NCI-H345 (cell line): ENCODE measurements at regions not wholly inside any gene's neighbourhood (a gene's known extent, or its start where the extent isn't known, plus 50 kb on each side); places are given as distances from the start of the nearest gene placed in this dataset.

Source experiments
- DNase-seq: peaks from one replicate; lab custom pipeline; 2025; lab: John Stamatoyannopoulos, UW

DNA sequence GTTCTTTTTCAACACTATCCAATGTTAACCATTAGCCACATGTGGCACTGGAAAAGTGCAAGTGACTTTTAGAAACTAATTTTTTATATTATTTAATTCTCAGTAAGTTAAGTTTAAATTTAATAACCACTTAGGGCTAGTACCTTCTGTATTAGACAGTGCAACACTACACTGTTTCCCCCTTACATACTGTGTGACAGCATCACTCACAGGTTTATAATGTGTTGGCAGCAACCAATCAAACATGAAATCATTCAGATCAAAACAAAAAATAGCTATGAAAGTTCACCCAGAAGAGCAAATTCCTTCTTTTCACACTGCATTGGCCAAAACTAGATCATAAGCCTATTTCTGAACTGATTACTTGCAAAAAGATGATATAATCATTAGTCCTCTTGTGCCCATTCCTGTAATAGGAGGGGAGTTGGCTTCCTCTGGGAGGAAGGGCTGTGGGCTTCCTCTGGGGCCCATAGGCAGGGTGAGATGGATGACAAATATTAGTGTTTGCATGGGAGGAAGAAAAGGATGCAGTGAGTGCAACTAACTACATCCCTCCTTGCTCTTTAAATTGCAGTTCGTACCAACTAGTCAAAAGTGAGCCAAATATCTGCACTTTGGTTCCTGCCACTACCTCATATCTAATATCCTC, 708.1 kb upstream of the RGMB start:
- no peak for DNase-seq

DNA sequence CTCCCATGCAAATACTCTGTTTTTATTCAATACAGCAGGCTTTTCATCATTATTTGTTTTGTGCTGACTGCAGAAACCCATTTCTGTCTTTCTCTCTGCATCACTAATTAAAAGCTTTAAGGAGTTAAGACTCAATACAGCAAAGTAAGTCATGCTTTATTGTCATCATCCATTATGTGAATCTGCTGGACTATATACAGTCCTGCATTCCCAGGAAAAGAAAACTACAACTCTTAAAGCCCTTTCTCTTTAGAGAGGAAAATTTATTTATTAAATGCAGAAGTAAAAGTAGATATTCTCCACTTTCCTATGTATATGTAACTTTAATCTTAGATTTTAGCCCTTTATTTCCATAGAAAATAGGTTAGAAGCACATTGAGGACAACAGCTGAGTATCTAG, 706.6 kb upstream of the RGMB start:
- DNase-seq = no peak

DNA sequence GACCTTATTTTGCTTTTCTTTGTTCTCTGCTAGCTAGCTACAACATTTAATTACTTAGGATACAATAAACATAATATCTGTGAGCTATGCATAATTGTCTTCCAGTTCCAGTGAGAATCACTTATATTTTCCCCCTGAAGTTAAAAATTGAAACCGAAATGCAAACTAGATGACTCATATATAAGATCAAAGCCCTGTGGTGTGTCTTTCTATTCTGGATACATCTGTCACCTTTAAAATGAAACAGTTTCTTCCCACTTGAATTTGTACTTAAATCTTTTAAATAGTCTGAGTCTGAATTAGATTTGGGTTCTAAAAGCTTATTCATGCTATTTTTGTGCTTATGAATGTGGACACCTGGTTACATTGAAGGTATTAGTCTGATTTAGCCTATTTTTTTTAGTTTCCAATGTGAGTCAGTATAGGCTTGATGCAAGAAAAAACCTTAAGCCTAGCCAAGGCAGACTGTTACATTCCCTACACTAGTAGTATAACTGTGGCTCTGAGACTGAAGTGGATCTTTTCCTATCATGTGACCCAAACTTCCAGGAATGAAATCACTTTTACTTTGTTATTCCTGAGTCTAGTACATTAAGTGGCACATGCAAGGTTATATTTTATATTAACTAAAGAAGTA, 703.5 kb upstream of the RGMB start:
- DNase-seq = no peak

DNA sequence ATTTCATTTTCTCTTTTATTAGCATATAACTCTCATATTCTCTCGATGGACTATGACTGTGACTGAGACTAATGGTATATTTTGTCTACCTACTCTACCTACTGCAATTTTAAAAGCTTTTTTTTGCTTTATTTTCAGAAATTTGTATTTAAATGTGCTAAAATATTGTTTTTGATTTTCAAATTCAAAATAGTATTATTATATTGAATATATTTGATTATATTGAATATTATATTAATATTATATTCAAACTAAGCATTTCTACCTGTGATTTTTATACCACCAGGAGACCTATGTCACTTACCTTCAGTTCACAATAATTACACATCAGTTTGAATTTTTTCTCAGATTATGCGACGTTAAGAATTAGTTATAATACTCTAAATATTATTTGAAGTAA, 700.5 kb upstream of the RGMB start:
- DNase-seq = no peak

DNA sequence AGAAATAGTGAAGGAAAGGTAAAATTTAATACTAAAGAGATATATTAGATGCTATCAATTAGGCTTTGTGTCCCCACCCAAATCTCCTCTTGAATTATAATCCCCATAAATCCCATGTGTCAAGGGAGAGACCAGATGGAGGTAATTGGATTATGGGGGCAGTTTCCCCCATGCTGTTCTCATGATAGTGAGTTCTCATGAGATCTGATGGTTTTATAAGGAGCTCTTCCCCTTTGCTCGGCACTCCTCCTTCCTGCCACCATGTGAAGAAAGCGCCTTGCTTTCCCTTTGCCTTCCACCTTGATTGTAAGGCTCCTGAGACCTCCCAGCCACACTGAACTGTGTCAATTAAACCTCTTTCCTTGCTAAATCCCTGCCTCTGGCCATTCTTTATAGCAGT, 697.0 kb upstream of the RGMB start:
- DNase-seq = no peak

DNA sequence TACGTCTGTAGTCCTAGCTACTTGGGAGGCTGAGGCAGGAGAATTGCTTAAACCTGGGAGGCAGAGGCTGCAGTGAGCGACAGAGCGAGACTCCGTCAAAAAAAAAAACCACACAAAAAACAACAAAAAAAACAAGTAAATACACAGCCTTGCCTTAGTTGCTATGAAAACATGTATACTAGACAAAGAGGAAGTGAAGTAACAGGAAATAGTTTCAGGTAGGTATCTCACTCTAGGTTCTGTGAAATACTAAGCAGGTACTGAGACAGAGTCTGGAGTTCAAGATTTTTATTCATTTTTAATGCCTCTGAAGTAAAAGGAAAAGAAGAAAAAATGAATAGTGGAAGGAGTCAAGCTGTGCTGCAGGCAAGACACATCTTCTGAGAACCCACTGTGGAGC, 687.9 kb upstream of the RGMB start:
- no peak for DNase-seq

DNA sequence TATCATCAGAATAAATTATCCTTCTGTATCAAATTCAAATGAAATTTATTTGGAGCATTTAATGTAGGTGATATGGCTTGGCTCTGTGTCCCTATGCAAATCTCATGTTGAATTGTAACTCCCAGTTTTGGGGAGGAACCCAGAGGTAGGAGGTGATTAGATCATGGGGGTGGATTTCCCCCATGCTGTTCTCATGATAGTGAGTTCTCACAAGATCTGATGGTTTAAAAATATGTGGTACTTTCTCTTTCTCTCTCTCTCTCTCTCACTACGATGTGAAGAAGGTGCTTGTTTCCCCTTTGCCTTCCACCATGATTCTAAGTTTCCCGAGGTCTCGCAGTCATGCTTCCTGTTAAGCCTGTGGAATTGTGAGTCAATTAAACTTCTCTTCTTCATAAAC, 678.4 kb upstream of the RGMB start:
- DNase-seq = no peak

DNA sequence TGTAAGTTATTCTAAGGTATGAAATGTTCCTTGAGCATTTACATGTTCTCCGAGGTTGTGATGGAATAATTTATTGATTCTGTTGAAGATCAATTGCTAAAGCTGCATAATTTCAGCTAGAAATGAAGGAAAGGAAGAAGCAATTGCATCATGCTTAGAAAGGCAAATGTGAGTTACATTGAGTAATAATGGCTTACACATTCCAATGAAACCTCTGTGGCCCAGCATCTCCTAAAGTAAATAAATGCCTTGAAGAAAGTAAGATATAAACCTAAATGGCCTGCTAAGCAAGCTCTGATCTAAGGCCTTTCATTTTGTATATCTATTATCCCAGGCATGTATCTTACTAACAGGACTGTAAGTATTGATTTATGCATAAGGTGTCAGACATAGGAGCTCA, 677.3 kb upstream of the RGMB start:
- no peak for DNase-seq

DNA sequence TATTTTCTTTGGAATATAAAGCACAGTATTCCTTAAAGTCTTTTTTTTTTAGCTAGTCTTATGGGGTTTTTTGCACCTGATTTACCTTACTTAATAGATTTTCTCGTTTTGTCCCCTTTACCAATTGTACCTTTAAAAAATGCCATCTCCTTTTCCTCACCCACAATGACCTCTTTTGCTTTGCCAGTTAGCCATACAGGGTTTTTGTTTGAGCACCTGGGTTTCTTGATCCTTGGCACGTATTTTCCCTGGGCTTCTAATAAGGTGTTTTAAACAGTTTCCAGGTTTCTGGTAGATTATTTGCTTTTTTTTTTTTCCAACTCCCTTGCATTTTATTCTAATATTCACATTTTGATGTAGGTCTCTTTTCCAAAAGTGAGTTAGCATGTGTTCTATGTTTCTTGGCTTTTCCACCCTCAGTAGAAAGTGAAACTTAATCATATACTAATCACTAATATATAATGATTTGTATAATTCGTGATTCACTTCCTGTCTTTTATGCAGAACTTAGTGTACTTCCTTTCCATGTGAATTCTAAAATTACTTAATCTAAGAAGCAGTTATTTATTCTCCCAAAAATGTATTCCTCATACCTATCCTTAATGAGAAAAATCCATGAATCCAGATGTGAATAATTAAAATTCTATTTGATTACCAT, 673.9 kb upstream of the RGMB start:
- DNase-seq = no peak

DNA sequence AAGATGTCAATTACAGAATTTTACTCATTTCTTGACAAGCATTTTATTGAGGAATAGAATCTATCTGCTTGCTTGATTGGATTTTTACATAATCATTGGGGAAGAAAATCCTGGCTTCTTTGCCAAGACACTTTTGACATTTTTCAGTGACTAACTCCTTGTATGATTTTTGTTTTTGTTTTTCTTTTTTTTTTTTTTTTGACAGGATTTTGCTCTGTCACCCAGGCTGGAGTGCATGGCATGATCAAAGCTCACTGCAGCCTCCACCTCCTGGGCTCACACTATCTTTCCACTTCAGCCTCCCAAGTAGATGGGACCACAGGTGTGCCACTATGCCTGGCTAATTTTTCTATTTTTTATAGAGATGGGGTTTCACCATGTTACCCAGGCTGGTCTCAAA, 672.3 kb upstream of the RGMB start:
- DNase-seq = no peak

DNA sequence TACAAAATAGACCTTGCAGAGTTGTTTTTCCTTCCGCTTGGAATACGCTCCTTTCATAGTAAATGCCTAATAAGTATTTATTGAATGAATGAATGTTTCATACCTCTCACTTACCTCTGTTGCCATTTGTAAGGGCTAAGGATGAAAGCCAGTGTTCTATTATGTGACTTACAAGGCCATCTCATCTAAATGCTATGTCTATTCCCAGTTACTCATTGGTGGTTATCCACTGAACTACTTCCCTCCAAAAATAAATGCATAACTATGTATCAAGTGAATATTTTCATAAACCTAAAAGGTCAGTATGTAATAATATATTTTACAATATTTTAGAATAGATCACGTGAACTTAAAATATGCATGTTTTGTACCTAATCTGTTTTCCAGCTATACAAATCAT, 670.5 kb upstream of the RGMB start:
- DNase-seq = no peak

DNA sequence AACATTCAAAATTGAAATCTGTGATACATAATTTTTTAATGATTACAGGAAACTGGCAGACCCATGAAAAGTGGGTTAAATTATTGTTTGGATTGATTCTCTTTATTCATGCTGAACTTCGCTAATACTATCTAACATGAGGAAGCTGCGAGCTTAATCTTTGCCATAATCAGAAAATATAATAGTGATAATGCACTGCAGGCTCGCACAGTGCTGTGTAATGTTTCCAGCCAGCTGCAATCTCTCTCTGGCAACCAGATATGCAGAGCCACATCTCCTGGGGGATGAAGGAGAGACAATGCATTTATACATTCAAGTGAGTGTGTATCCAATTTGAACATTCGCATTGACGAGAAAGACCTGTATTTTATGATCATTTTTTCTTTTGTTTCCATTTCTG, 669.7 kb upstream of the RGMB start:
- no peak for DNase-seq

DNA sequence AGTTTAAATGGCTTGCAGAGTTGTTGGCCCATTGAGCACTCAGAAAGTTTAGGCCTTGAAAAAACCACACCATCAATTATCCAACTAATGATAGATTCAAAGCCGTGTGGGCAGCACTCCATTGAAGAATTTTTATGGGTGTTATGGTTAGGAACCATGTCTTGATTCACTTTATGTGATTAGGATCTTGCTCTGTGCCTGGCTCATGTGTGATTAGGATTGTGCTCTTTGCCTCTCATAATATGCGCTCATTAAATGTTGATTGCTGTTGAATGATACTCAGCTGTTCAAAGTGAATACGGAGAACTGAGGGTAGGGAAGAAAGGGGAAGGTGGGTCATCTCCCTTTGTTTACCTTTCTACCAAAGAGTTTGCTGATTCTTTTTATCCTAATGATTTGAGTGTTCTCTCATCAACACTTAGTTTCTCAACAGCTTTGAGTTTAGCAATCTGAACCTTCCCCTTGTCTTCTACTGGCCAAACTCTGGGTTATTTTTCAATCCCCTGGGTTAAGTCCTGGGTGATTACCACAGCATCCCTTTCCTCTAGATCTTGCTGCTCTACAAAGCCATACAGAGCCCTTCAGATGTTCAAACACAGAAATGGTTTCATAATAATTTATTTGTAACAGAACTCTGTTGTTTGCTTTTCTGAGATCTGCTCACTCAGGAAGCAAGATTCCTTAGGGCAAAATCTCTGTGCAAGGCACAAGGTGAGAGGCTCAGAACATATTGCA, 668.8 kb upstream of the RGMB start:
- no peak for DNase-seq

DNA sequence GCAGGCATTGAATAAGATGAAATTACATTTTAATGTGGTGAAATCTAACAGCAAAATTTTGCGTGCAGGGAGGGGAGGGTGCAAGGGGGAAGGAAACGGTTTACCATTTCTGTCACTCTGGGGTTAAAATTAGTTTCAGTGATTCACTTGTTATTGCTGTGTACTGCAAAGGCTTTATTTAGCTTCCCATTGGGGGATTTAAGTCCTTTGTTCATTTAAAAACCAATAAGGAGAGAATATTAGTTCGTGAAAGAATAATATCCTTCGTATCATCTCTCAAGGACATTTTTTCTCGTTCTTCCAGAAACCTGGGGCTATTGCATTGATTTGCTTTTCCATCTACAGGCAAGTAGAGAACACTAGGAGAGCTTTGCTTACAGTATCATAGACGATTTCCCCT, 667.8 kb upstream of the RGMB start:
- DNase-seq = no peak

DNA sequence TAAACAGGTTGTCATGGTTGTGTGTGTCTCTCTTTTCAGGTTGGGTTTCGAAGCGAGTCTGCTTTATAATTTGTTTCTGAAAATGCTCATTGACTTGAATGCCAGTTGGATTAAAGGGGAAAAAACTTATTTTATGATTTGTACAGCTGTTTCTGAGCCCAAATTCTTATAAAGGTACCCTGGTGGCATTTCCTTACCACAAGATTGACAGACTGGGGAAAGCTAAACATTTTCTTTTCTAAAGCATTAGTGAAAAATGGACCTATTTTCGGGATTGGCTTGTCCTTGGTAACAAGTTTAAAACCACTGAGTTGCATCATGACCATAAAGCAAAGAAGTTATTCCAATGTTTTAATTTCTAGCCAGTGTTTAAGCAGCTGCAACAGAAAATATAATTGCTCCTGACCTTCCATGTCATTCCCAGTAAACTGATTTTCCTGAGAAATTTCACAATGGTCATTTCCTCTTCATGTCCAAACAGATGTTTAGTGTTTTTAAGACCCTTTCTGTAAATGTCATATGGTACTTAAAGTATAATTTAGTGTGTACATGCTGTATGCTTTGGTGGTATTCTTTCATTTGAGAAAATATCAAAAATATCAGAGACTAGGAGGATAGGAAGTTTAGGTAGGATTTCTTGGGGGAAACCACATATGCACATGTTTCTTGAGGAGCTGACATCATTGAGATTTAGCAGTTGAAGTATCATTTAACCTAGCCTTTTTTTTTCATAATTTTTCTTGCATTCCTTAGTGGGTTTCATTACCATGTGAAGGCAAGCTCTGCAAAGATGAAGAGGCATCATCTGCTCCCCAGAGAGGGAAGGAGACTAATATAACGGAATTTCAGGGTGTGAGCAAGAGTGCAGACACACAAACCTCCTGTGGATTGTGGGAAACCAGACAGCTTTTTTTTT, 667.1 kb upstream of the RGMB start:
- no peak for DNase-seq

DNA sequence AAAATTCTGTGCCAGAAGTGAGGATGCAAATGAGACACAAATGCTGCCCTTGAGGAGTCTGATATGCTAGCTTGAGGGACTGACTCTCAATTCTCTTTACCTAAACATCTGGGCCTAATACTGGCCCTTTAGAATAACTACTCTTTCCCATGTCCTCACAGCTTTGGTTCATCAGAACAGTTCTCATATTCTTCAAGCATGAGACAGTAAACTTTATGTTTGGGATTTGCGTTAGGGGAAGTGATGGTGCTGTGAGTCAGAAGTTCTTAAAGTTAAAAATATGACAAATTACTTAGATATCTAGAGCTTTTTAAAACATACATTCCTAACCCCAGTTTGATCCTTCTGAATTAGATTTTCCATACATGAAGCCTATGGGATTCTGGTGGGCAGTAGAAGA, 665.0 kb upstream of the RGMB start:
- DNase-seq = no peak

DNA sequence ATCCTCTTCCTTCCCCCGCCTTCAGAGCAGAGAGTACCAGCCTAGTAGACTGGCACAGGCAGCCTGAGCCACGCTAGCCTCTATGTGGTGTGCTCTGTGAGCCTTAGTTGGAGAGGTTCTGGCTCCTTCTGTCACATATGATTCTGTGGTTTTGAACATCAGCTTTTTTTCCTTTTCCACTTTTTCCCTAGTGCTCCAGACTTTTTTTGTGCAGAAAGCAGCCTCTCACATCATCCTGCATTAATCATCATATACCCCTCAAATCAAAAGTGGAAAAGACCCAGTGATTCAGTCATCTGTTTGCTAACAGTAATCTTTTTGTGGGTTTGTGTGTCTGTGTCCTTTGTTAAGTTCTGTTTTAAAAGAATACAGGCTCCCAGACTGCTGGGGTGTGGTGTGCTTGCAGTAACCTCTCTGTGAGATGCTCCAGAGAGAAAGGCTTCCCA, 663.9 kb upstream of the RGMB start:
- DNase-seq = no peak

DNA sequence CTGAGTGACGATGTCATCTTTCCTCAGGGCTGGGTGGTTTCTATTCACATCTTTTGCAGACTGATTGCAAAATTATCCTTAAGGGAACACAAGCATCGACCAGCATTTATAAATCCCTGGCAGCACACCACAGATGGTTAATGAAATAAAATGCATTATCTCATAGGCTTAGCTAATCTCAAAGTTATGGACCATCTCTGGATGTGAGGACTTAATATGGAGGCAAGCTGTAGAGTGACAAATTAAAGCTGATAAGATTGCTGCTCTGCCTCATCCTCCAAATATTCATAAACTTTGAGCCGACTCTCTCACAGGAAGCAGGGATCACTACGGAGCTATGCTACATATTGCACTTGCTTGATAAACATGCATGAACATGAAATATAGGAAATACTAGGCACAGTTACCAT, 663.2 kb upstream of the RGMB start:
- DNase-seq = no peak

DNA sequence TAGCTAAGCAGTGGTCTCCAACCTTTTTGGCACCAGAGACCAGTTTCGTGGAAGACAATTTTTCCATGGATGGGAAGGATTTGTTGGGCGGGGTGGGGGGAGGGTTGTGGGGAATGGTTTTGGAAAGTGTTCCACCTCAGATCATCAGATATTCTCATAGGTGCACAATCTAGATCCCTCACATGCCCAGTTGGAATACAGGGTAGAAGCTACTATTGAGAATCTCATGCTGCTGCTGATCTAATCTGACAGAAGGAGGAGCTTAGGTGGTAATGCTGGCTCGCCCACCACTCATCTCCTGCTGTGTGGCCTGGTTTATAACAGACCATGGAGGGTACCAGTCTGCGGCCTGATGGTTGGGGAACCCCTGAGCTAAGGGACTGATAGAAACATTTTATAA, 662.7 kb upstream of the RGMB start:
- no peak for DNase-seq

DNA sequence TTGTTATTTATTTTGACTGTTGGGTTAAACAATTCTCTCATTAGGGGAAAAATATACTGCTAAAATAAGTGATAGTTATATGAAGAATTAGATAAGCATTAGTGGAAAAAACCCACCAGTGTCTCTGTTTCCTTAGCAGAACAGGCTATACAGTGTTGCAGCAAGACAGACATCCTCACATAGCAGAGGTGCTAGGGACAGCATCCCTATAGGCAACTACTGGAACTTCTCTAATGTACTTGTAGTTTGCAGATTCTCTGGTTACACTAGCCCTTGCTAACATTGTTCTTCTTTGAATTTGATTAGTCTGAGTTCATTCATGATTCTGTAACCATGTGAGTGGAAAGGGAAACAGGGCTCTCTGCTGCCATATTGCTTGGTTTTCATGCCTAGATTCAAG, 661.8 kb upstream of the RGMB start:
- DNase-seq = no peak

DNA sequence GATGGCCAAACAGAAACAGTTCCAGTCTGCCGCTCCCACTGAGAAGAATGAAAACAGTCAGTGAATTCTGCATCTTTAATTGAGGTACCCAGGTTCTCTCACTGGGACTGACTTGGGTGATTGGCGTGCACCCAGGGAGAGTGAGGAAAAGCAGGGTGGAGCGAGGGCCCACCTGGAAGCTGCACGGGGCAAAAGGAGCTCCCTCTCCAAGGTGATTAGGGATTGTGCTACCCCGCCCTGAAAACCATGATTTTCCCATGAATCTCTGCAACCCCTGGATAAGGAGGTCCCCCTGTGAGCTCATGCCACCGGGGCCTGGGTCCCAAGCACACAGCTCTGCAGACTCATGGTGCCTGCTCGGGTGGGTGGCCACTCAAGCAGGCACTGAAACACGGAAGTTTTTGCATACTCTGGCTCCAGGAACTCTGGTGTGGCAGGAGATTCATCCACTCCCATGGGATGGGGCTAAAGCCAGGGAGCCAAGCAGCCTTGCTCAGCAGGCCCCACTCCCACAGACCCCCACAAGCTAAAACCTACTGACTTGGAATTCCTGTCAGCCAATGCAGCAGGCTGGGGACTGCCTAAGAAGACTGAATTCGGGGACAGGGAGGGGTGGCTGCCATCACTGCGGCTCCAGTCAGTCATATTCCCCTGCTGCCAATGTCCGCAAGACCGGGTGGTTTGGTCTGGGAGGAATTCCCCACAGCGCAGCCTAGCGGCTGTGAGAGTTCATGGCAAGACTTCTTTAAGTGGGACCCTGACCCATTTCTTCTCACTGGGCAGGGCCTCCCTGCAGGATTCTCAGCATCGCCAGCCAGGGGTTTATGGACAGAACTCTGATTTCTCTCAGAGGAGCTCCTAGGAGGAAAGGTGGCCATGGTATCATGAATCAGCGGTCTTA, 652.2 kb upstream of the RGMB start:
- no peak for DNase-seq
